Neural cell (in vitro differentiated cells): ENCODE measurements at regions not wholly inside any gene's neighbourhood (a gene's known extent, or its start where the extent isn't known, plus 50 kb on each side); places are given as distances from the start of the nearest gene placed in this dataset.

Experiments
- CTCF ChIP-seq: fragments of 450-650 bp; IDR thresholded peaks from 2 replicates; pipeline ENCODE4 v1.5.1; 2014; ENCODE audit warnings: antibody characterized with exemption, mild to moderate bottlenecking, moderate library complexity; ENCODE audit not compliant: poor library complexity, severe bottlenecking
- EZH2 ChIP-seq: fragments of 200-600, 300-800 bp; shearing (Covaris generic), sonication (generic); IDR thresholded peaks from 2 replicates; pipeline ENCODE4 v1.6.1; 2014; ENCODE audit warnings: antibody characterized with exemption, low read length, borderline replicate concordance, mild to moderate bottlenecking; ENCODE audit not compliant: insufficient read depth, poor library complexity, severe bottlenecking
- MXI1 ChIP-seq: fragments of 450-650 bp; conservative IDR thresholded peaks from 2 replicates; pipeline ENCODE4 v1.6.1; 2014; ENCODE audit warnings: antibody characterized with exemption, mild to moderate bottlenecking; ENCODE audit not compliant: poor library complexity, severe bottlenecking
- RAD21 ChIP-seq: fragments of 450-650 bp; conservative IDR thresholded peaks from 2 replicates; pipeline ENCODE4 v1.6.1; 2014; ENCODE audit warnings: antibody characterized with exemption, mild to moderate bottlenecking, moderate library complexity
- REST ChIP-seq: IDR thresholded peaks from 2 replicates; pipeline ENCODE4 v1.6.1; 2012; ENCODE audit warnings: borderline replicate concordance
- SMC3 ChIP-seq: fragments of 450-650 bp; conservative IDR thresholded peaks from 2 replicates; pipeline ENCODE4 v1.6.1; 2014; ENCODE audit warnings: antibody characterized with exemption, mild to moderate bottlenecking, moderate library complexity; ENCODE audit not compliant: poor library complexity

GRCh38 chr2:198479065-198479464 is 674.7 kb downstream of the PLCL1 start:
- no peak for TF ChIP-seq SMC3
- TF ChIP-seq RAD21 = no peak
- no peak for TF ChIP-seq EZH2
- no peak for TF ChIP-seq CTCF
- TF ChIP-seq REST = no peak
- TF ChIP-seq MXI1 = no peak
